HG02571 (cell line): ENCODE measurements at regions not wholly inside any gene's neighbourhood (a gene's known extent, or its start where the extent isn't known, plus 50 kb on each side); places are given as distances from the start of the nearest gene placed in this dataset.

ENCODE experiments used
- ATAC-seq: cut with Tn5 transposase; IDR thresholded peaks from one replicate; pipeline ENCODE4 v1.9.1; 2021; ENCODE audit warnings: mild to moderate bottlenecking, moderate library complexity; ENCODE audit not compliant: unreplicated experiment

GRCh38 chr5:8756498-8757084, 789.3 kb downstream of the SEMA5A start:
- no peak for ATAC-seq

GRCh38 chr5:8765886-8766285, 780.0 kb downstream of the SEMA5A start:
- no peak for ATAC-seq

- ATAC-seq: no peak
These were observed 779.4 kb downstream of the SEMA5A start for GRCh38 chr5:8766448-8766847.

- ATAC-seq: no peak
These were observed 778.8 kb downstream of the SEMA5A start for GRCh38 chr5:8767111-8767510.

DNA sequence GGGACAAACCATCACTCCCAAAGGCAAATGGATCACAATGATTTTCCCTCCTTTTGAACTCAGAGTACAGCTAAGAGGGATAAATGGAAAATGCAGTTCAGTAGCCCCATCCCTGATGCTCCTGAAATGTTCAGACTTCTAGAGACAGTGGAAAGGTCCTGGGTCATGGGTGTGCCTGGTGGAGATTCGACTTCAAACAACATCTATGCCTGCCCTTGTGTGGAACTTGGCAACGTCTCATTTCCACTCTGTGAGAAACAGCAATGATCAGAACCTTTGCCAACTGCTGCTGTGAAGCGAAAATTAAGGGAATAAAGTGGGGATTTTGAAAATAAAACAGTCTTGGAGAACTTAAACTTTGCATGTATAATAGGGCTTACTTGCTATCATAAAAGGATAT, 778.1 kb downstream of the SEMA5A start:
- ATAC-seq: no peak

DNA sequence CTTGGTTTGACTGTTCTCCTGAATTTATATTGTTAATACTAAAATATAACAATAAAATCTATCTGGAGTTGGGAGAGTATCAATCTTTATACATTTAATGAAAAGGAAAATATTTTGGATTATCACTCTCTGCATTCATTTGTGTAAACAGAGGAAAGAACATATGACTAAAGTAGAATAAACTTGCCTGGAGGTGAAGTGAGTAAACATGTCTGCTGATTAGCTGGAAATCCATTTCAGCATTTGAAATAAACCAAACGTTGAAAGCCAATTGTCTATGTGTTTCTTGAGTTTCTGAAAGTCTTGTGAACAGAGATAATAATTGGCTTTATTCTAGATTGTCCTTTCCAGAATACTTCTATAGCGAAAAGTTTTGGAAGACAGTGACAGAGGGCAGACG, 776.2 kb downstream of the SEMA5A start:
- no peak for ATAC-seq

DNA sequence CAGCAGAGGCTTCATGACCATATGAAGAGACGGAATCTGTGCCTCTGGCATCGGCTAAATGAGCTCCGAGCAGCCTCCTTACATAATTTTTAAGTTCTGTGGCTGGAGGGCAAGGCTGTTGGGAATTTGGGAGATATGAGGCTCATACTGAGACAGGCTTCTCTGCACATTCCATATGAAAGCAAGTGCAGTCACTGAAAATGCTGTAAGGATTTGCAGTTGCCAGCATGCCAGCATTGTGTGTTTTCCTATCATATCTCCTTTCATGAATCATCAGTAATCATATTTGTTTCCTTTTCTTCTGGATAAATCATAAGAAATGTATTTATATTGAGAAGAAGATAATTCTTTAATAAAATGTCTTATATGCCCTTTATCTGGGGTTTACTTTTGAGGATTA, 775.4 kb downstream of the SEMA5A start:
- ATAC-seq: no peak

DNA sequence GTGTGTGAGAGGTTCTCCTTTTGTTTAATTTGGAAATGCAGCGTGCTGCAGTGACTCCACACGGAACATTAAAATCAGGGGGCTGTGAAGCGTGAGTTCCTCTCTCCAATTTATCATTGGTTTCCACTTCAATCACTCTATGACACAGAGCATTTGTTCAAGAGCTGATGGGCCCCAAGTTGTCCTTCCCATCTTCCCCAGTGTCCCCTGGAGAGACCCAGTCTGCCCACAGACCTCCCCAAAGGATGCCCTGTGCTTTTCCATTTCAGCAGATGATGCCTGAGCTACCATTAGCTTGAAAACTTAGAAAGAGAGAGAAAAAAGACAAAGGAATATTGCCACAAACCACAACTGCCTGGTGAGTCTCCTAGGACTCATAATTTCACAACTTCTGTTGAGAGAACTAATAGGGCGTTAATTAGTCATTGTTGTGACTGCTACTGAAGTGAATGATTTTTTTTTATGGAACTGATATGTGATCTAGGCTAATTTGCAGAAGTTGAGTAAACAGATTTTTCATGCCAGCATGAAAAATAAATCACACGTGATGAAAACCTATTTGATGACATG, 772.7 kb downstream of the SEMA5A start:
- ATAC-seq: no peak

- no peak for ATAC-seq
These were observed 761.2 kb downstream of the SEMA5A start for GRCh38 chr5:8784692-8785091.

DNA sequence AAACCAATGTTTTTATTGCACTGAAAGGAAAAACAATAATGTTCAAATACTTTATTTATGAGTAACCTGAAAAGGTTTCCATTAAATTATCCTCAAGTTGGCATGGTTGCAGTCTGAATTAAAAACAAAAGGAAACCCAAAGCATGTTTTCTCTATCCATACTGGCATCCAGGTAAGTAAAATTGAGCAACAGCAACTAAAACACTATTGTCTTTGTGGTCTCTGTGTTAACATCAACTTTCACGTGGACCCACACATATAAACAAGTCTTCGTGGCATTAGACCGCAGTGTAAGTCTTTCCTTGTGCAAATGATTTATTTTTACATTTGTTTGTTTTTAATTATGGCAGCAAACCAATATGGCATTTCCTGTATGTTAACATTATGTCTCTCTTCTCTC, 757.6 kb downstream of the SEMA5A start:
- ATAC-seq: no peak

- ATAC-seq: no peak
These were observed 740.2 kb downstream of the SEMA5A start for GRCh38 chr5:8805653-8806052.

- no peak for ATAC-seq
These were observed 738.2 kb downstream of the SEMA5A start for GRCh38 chr5:8807636-8808035.

DNA sequence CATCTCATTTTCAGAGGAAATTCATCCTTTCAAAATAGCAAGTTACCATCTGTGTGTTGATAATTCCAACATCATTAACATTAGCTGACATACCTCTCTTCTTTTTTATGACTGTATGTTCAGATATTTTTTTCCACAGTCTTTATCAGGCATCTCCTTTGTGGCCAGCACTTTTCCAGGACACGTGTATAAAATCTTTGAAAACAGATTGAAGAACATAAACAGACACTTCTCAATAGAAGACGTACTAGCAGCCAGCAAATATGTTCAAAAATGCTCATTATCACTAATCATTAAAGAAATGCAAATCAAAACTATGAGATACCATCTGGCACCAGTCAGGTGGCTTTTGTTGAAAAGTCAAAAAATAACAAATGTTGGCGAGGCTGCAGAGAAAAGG, 734.3 kb downstream of the SEMA5A start:
- ATAC-seq: no peak

DNA sequence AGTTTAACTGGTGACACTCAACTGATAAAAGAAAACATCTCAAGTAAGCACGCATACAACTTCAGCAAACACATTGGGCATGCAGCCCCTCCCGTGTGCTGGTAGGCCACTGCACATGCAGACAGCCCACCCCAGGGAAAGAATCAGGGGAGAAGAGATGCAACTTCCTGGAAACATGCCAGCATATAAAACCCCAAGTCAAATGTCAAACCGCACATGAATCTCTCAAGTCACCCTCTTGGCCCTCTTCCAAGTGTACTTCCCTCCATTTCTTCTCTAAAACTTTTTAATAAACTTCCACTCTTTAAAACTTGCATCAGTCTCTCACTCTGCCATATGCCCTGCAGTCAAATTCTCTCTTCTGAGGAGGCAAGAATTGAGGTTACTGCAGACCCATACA, 732.7 kb downstream of the SEMA5A start:
- ATAC-seq: no peak

DNA sequence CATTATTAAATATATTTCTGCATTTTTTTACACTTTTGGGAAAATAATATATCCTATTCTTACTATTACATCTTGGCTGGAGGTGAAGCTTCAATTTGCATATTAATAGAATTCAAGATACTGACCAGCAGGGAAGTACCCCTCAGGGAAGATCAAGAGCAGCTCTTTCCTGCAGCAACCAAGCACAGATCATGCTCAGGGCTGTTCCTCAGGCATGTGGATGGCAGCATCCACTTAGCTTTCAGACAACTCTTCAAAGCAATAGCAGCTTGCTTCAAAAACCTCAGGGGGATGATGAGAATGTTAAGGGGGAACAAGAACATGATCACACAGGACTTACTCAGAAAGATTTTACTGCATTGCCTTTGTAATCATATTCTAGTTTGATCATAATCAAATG, 731.8 kb downstream of the SEMA5A start:
- no peak for ATAC-seq

DNA sequence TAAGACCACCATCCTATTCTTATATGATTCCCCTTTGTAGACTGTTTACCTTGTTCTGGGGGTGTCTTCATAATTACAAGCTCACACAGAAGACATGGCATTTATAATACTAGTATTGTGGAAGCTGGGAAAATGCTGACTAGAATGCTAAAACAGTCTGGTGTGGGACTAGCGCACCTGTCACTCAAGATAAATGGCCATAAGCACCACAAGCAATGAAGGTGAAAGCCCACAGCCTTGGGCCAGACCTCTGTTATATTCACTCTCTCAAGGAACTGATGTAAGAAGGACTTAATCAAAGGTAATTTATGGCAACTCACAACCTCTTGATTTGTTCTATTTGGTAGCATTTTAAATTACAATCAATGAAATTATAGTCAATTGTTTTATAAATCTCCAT, 721.5 kb downstream of the SEMA5A start:
- ATAC-seq: no peak

GRCh38 chr5:8825139-8825757, 720.6 kb downstream of the SEMA5A start:
- ATAC-seq: no peak

DNA sequence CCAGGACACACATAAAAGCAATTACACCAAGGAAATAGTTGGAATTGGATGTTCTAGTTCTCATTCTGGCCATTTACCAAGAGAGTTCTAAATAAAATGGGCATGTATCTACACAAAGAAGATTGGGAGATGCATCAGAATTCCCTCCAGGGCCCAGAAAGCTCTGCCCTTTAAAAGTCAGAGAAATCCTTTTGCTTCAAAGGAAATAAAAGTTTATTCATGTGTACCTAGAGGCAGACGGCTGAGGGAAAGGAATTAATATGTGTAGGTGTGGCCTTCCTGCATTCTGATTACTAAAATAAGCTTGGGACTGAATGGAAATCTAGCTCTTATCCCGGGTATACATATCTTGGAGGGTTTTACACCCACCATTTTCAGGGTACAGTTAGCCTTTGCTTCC, 719.4 kb downstream of the SEMA5A start:
- ATAC-seq: no peak

- ATAC-seq: no peak
These were observed 718.2 kb downstream of the SEMA5A start for GRCh38 chr5:8827696-8828095.

DNA sequence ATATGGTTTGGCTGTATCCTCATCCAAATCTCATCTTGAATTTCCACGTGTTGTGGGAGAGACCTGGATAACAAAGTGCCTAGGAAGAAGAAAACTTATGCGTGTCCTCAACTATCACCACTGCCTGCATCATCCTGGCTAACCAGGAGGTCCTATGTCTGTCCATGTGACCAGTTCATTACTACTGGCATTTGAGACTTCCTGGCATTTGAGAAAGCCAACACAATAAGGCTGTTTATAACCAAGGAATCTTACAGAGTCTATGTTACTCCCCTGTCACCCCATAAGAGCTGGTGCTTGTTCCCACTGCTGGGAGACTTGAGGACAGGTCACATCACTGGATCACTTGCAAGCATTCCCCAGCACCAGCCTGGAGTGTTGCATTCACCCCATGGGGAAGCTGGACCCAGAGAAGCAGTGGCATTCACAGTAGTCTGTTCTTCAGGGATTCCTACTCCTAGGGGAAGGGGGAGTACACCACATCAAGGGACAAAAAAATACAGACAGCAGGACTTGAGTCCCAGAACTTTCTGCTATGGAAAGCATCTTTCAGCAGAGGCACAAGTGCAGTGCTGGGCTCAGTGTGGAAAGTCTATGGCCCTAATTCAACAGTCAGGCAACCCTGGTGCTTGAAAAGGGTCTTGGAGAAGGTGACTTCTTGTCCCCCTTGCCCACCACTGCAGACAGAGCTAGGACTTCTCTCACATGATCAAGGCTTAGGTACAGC, 717.1 kb downstream of the SEMA5A start:
- ATAC-seq: no peak

- no peak for ATAC-seq
These were observed 716.4 kb downstream of the SEMA5A start for GRCh38 chr5:8829323-8830029.

GRCh38 chr5:8831251-8831650, 714.6 kb downstream of the SEMA5A start:
- ATAC-seq: no peak
